Transverse colon (tissue), 4 donors: ENCODE measurements at regions not wholly inside any gene's neighbourhood (a gene's known extent, or its start where the extent isn't known, plus 50 kb on each side); places are given as distances from the start of the nearest gene placed in this dataset.

Source experiments
- DNase-seq: peaks from one replicate; pipeline ENCODE4 v3.0.0-alpha.2; 2019
- H3K27ac ChIP-seq, 4 donors: fragments of 200-600 bp; sonication (generic); 2 replicates each; pipeline ENCODE4 v1.5.1; 2016 to 2018; ENCODE audit warnings: inconsistent platforms in 4 of 4
- H3K27me3 ChIP-seq: fragments of 200-600 bp; sonication (generic); 2 replicates; pipeline ENCODE4 v1.5.1; 2017; ENCODE audit warnings: inconsistent platforms
- H3K36me3 ChIP-seq, 4 donors: fragments of 200-600 bp; sonication (generic); 2 replicates each; pipeline ENCODE4 v1.5.1; 2017 to 2019; ENCODE audit warnings: inconsistent platforms in 4 of 4
- H3K4me1 ChIP-seq, 4 donors: fragments of 200-600 bp; sonication (generic); 2 replicates each; pipeline ENCODE4 v1.5.1; 2017 to 2020; ENCODE audit warnings: inconsistent platforms in 4 of 4
- H3K4me3 ChIP-seq, 4 donors: fragments of 200-600 bp; sonication (generic); 1 replicate in 1 of 4; 2 replicates in 3 of 4; pipeline versions ENCODE4 v1.5.1 to v1.6.1; 2017 to 2019; ENCODE audit warnings: inconsistent platforms in 4 of 4
- H3K9me3 ChIP-seq, 2 donors: fragments of 200-600 bp; sonication (generic); 2 replicates each; pipeline ENCODE4 v1.5.1; 2017 to 2019; ENCODE audit warnings: inconsistent platforms in 2 of 2
- EP300 ChIP-seq: sonication (generic); formaldehyde crosslinking; IDR thresholded peaks from one replicate; pipeline ENCODE4 v1.6.1; 2017; ENCODE audit warnings: antibody characterized with exemption, low read depth
- POLR2A ChIP-seq: fragments of 450-650 bp; IDR thresholded peaks from one replicate; pipeline ENCODE4 v1.6.1; 2016; ENCODE audit warnings: antibody characterized with exemption, mild to moderate bottlenecking, moderate library complexity
- POLR2AphosphoS5 ChIP-seq, 3 donors: sonication (generic); formaldehyde crosslinking; IDR thresholded peaks; one replicate each; pipeline ENCODE4 v1.6.1; 2016; ENCODE audit warnings: antibody characterized with exemption in 3 of 3
- WGBS, 2 donors: methylation state at CpG; one replicate each; pipeline ENCODE4 v1.1.5; 2018; ENCODE audit warnings: low coverage in 1 of 2; 5-methylcytosine and 5-hydroxymethylcytosine counted together
- in situ Hi-C, 4 donors: fragments of 200-750 bp; cut with MboI; loops; one replicate each; pipeline versions ENCODE4 v1.15.0 to v1.15.1; 2017; ENCODE audit warnings: low sequenced_read_pairs in 3 of 4, low pct_ligation_motif_present in 1 of 4, low pct_unique_long_range_greater_than_20kb in 1 of 4
- intact Hi-C: fragments of 100-400 bp; cut with DNase I; formaldehyde crosslinking; loops from one replicate; pipeline ENCODE4 v1.15.1; 2023; ENCODE audit warnings: low total_unique reads
- TF ChIP-seq, protein P1 (sequence below), 5 experiments: fragments of 200-600 bp in 3 of 5; fragments of 450-650 bp in 2 of 5; sonication (generic) in 3 of 5; IDR thresholded peaks; 1 replicate in 2 of 5; 2 replicates in 3 of 5; pipeline ENCODE4 v1.5.1; 2016 to 2017; ENCODE audit warnings: antibody characterized with exemption in 5 of 5, inconsistent platforms in 3 of 5, mild to moderate bottlenecking in 2 of 5, moderate library complexity in 1 of 5

DNA sequence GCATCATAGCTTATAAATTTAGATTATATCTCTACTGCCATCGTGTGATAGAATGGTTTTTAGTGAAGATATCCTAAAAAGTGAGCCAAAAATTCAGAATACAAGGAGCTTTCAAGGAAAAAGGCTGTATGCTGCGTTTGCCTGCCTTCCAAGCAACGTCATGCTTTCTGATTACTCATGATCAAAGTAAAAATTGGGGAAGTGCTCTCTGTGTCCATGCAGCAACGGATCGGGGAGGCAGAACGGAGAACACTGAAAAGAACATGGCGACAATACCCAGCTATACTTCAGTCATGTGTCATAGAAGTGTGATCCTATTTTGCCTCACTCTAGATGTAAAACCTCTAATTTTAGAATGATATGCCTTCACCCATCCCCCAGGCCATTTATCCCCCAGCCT lies 185.7 kb downstream of the SUCLG1 start:
- no peaks in the 10 kb centered on the region for H3K27me3 ChIP-seq
- no peak for DNase-seq
- no peaks in the 10 kb centered on the region for H3K36me3 ChIP-seq
- intact Hi-C loops (no loop called here), in situ Hi-C loops (no loop called here)
- TF ChIP-seq EP300 (no peak), POLR2A (no peak), POLR2AphosphoS5 (IDR thresholded peaks at IDR 0.05) (no peak)
- TF ChIP-seq, protein P1, sequence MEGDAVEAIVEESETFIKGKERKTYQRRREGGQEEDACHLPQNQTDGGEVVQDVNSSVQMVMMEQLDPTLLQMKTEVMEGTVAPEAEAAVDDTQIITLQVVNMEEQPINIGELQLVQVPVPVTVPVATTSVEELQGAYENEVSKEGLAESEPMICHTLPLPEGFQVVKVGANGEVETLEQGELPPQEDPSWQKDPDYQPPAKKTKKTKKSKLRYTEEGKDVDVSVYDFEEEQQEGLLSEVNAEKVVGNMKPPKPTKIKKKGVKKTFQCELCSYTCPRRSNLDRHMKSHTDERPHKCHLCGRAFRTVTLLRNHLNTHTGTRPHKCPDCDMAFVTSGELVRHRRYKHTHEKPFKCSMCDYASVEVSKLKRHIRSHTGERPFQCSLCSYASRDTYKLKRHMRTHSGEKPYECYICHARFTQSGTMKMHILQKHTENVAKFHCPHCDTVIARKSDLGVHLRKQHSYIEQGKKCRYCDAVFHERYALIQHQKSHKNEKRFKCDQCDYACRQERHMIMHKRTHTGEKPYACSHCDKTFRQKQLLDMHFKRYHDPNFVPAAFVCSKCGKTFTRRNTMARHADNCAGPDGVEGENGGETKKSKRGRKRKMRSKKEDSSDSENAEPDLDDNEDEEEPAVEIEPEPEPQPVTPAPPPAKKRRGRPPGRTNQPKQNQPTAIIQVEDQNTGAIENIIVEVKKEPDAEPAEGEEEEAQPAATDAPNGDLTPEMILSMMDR (IDR thresholded peaks at IDR 0.05), result no peak
- 79 to 83% methylated on average over 4 to 7 of the region's 7 CpGs for WGBS, 2 donors
- H3K27ac ChIP-seq, result no peak overlapping the region
- peaks cover 0 to 4% (median 0%) of the 10 kb centered on the region in 4 donors for H3K4me1 ChIP-seq
- H3K4me3 ChIP-seq, result no peak overlapping the region
- no peaks in the 10 kb centered on the region for H3K9me3 ChIP-seq

DNA sequence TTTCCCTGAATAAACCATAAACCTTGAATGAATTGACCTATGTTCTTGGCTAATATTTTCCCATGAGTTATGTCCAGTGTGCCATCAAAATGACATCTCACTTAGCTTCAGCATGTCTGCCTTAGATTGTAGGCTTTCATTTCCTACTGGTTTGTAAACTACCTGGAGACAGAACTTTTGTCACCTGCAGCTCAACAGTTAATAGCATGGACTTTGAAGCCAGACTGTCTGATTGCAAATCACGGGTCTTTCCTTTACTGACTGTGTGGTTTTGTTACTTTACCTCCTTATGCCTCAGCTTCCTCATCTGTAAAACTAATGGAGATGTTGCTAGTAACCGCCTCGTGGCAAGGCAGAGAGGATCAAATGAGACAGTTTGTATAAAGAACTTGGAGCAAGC lies 187.1 kb downstream of the SUCLG1 start:
- no peaks in the 10 kb centered on the region for H3K36me3 ChIP-seq
- no peak for TF ChIP-seq POLR2A
- no peak for TF ChIP-seq POLR2AphosphoS5 (IDR thresholded peaks at IDR 0.05)
- TF ChIP-seq, protein P1 (IDR thresholded peaks at IDR 0.05), result no peak
- TF ChIP-seq EP300, result no peak
- in situ Hi-C loops, result no loop called here
- H3K27ac ChIP-seq, result no peak overlapping the region
- 47 to 59% methylated on average over 3 of the region's 3 CpGs for WGBS, 2 donors
- no peaks in the 10 kb centered on the region for H3K9me3 ChIP-seq
- H3K27me3 ChIP-seq, result no peaks in the 10 kb centered on the region
- H3K4me3 ChIP-seq, result no peak overlapping the region
- H3K4me1 ChIP-seq, result peaks cover 0 to 2% (median 0%) of the 10 kb centered on the region in 4 donors
- intact Hi-C loops, result no loop called here
- no peak for DNase-seq

DNA sequence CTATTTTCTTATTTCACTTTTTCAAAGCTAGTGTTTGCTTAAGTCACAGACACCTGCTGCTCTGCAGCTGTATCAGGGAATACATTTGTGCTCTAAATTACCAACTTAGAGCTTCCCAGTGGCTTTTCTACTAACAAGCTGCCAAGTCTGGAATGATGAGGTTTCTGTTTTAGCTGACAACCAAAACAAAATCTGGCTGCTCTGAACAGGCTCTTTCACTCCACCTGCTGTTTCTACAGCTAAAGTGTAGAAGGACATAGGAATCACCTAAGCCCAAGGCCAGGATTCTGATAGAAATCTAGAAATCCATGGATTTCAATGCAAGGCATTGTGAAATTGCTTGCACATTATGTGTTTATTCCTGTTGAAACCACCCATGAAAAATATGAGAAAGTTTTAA lies 201.2 kb downstream of the SUCLG1 start:
- TF ChIP-seq, protein P1 (IDR thresholded peaks at IDR 0.05), result no peak
- no peak for TF ChIP-seq POLR2AphosphoS5 (IDR thresholded peaks at IDR 0.05)
- TF ChIP-seq POLR2A, result no peak
- TF ChIP-seq EP300, result no peak
- Histone ChIP-seq H3K36me3 (no peaks in the 10 kb centered on the region), H3K4me1 (no peaks in the 10 kb centered on the region), H3K9me3 (peaks cover 0 to 4% of the 10 kb centered on the region in 2 donors), H3K27me3 (no peaks in the 10 kb centered on the region), H3K27ac (no peak overlapping the region), H3K4me3 (no peak overlapping the region)
- intact Hi-C loops (no loop called here), in situ Hi-C loops (no loop called here)
- DNase-seq, result no peak

DNA sequence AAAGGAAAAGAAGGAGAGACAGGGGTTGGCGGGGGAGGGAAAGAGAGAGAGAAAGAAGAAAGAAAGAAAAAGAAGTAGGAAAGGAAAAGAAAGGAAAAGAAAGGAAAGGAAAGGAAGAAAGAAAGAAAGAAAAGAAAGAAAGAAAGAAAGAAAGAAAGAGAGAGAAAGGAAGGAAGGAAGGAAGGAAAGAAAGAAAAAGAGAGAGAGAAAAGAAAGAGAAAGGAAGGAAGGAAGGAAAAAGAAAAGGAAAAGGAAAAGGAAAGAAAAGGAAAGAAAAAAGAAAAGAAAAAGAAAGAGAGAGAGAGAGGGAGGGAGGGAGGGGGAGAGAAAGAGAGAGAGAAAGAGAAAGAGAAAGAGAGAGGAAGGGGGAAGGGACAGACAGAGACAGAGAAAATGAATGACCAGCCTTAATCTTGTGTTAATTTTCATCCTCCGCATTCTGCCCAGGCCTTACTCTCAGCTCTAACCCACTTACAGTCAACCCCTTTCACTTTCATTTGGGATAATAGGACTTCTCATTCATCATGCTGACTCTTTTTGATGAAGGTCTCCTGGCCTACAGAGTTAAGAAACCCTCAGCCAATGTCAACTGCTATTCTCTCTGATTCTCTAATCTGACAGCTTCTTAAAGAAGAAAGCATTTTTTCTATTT lies 207.3 kb downstream of the SUCLG1 start:
- Histone ChIP-seq H3K4me3 (no peak overlapping the region), H3K9me3 (no peaks in the 10 kb centered on the region), H3K27ac (no peak overlapping the region), H3K4me1 (no peaks in the 10 kb centered on the region), H3K36me3 (no peaks in the 10 kb centered on the region), H3K27me3 (no peaks in the 10 kb centered on the region)
- DNase-seq, result no peak
- in situ Hi-C loops (no loop called here), intact Hi-C loops (no loop called here)
- TF ChIP-seq, protein P1 (IDR thresholded peaks at IDR 0.05), result no peak
- TF ChIP-seq POLR2AphosphoS5 (IDR thresholded peaks at IDR 0.05) (no peak), POLR2A (no peak), EP300 (no peak)
- WGBS, 2 donors, result 82 to 100% methylated on average over 2 of the region's 2 CpGs
